NCI-H774 (cell line): ENCODE measurements at regions not wholly inside any gene's neighbourhood (a gene's known extent, or its start where the extent isn't known, plus 50 kb on each side); places are given as distances from the start of the nearest gene placed in this dataset.
"Not testable (repeated sequence)": the region's sequence is repeated elsewhere in the genome, so short reads cannot be mapped to it uniquely, and the experiment has no call there.

Source experiments
- DNase-seq: peaks from one replicate; lab custom pipeline; 2025; lab: John Stamatoyannopoulos, UW

GRCh38 chr2:185507719-185508118 is 230.9 kb upstream of the FSIP2 start:
- no peak for DNase-seq

- DNase-seq, result no peak
Observed at GRCh38 chr2:185510060-185510459, 228.5 kb upstream of the FSIP2 start.

- no peak for DNase-seq
Observed at GRCh38 chr2:185511925-185512324, 226.7 kb upstream of the FSIP2 start.

- DNase-seq, result no peak
Observed at GRCh38 chr2:185522472-185522871, 216.1 kb upstream of the FSIP2 start.

- not testable (repeated sequence) for DNase-seq
Observed at GRCh38 chr2:185524242-185524641, 214.4 kb upstream of the FSIP2 start.

GRCh38 chr2:185526161-185526560 is 212.4 kb upstream of the FSIP2 start:
- DNase-seq, result no peak

GRCh38 chr2:185531721-185532120 is 206.9 kb upstream of the FSIP2 start:
- DNase-seq, result no peak

GRCh38 chr2:185537689-185538088 is 200.9 kb upstream of the FSIP2 start:
- no peak for DNase-seq

GRCh38 chr2:185567196-185567595 is 171.4 kb upstream of the FSIP2 start:
- DNase-seq, result no peak

- no peak for DNase-seq
Observed at GRCh38 chr2:185567940-185568339, 170.7 kb upstream of the FSIP2 start.

- DNase-seq, result no peak
Observed at GRCh38 chr2:185578322-185578721, 160.3 kb upstream of the FSIP2 start.

GRCh38 chr2:185583058-185583816 is 155.4 kb upstream of the FSIP2 start:
- DNase-seq, result no peak

GRCh38 chr2:185585165-185585564 is 153.4 kb upstream of the FSIP2 start:
- DNase-seq, result not testable (repeated sequence)

- not testable (repeated sequence) for DNase-seq
Observed at GRCh38 chr2:185591276-185591675, 147.3 kb upstream of the FSIP2 start.

- no peak for DNase-seq
Observed at GRCh38 chr2:185607945-185608344, 130.7 kb upstream of the FSIP2 start.

GRCh38 chr2:185608799-185609198 is 129.8 kb upstream of the FSIP2 start:
- peak; percentile 0 for DNase-seq

- no peak for DNase-seq
Observed at GRCh38 chr2:185610301-185610700, 128.3 kb upstream of the FSIP2 start.

GRCh38 chr2:185618625-185619024 is 120.0 kb upstream of the FSIP2 start:
- DNase-seq, result no peak

GRCh38 chr2:185625604-185626003 is 113.0 kb upstream of the FSIP2 start:
- no peak for DNase-seq

GRCh38 chr2:185628985-185629384 is 109.6 kb upstream of the FSIP2 start:
- no peak for DNase-seq

GRCh38 chr2:185633621-185634020 is 105.0 kb upstream of the FSIP2 start:
- DNase-seq, result no peak

- DNase-seq, result no peak
Observed at GRCh38 chr2:185638771-185639170, 99.8 kb upstream of the FSIP2 start.

GRCh38 chr2:185640588-185640987 is 98.0 kb upstream of the FSIP2 start:
- no peak for DNase-seq

GRCh38 chr2:185643434-185643833 is 95.2 kb upstream of the FSIP2 start:
- no peak for DNase-seq
